ENCODE measurements at regions not wholly inside any gene's neighbourhood (a gene's known extent, or its start where the extent isn't known, plus 50 kb on each side); places are given as distances from the start of the nearest gene placed in this dataset.

DNA sequence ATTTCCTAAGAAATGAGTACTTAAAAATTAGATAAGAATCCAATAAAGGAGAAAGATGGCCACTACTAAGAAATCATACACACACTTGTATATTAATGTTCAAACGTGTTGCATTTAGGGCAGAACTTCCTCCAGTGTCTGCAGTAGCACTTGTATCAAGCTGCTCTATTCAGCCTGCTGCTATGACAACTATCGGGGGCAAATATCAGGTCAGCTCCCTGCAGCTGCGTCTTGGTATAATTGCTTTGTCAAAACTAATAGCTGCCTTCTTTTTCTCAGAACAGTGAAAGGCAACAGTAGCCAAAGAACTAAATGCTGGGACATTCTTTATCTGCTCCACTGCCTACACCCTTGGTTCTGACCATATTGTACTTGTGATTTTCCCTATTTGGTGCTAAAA, 300.7 kb downstream of the NOL4 start:
- Histone ChIP-seq H3K79me2 (ENCODE audit: insufficient read depth, low read depth) (no peaks in the 10 kb centered on the region), H3K9ac (no peak overlapping the region), H3K4me1 (ENCODE audit: low read depth, poor library complexity, severe bottlenecking) (no peaks in the 10 kb centered on the region), H2AFZ (ENCODE audit: low read depth) (no peak overlapping the region), H3K27ac (no peak overlapping the region), H4K20me1 (ENCODE audit: insufficient read depth) (no peaks in the 10 kb centered on the region), H3K4me3 (IDR thresholded peaks at IDR 0.05; ENCODE audit: insufficient read depth, low read depth, low read length) (no peak overlapping the region), H3K27me3 (ENCODE audit: insufficient read depth, low read depth) (no peaks in the 10 kb centered on the region), H3K36me3 (ENCODE audit: insufficient read depth) (no peaks in the 10 kb centered on the region), H3K4me2 (no peak overlapping the region)
- TF ChIP-seq, protein P1, sequence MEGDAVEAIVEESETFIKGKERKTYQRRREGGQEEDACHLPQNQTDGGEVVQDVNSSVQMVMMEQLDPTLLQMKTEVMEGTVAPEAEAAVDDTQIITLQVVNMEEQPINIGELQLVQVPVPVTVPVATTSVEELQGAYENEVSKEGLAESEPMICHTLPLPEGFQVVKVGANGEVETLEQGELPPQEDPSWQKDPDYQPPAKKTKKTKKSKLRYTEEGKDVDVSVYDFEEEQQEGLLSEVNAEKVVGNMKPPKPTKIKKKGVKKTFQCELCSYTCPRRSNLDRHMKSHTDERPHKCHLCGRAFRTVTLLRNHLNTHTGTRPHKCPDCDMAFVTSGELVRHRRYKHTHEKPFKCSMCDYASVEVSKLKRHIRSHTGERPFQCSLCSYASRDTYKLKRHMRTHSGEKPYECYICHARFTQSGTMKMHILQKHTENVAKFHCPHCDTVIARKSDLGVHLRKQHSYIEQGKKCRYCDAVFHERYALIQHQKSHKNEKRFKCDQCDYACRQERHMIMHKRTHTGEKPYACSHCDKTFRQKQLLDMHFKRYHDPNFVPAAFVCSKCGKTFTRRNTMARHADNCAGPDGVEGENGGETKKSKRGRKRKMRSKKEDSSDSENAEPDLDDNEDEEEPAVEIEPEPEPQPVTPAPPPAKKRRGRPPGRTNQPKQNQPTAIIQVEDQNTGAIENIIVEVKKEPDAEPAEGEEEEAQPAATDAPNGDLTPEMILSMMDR (conservative IDR thresholded peaks at IDR 0.05; ENCODE audit: low read depth, low read length), result no peak

DNA sequence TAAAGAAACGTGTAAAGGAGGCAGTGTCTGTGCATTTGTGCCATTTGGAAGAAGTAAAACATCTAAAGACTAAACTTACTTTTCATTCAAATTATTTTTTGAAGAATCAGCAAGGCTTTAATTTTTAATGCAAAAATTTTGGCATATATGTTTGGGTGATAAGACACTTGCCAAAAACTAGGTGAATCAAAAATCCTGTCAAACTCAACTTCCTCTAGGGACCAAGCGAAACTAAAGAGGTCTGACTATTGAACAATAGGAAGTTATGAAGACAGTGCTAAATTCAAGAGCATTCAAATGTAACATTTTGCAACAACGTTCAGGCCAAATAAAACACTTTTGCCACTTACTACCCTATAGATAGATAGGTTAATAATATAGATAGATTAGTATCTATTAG, 306.1 kb downstream of the NOL4 start:
- Histone ChIP-seq H3K36me3 (ENCODE audit: insufficient read depth) (no peaks in the 10 kb centered on the region), H3K79me2 (ENCODE audit: insufficient read depth, low read depth) (no peaks in the 10 kb centered on the region), H3K9ac (no peak overlapping the region), H3K4me2 (no peak overlapping the region), H3K27ac (no peak overlapping the region), H3K4me1 (ENCODE audit: low read depth, poor library complexity, severe bottlenecking) (no peaks in the 10 kb centered on the region), H2AFZ (ENCODE audit: low read depth) (no peak overlapping the region), H3K4me3 (IDR thresholded peaks at IDR 0.05; ENCODE audit: insufficient read depth, low read depth, low read length) (no peak overlapping the region), H3K27me3 (ENCODE audit: insufficient read depth, low read depth) (no peaks in the 10 kb centered on the region), H4K20me1 (ENCODE audit: insufficient read depth) (no peaks in the 10 kb centered on the region)
- TF ChIP-seq, protein P1 (conservative IDR thresholded peaks at IDR 0.05; ENCODE audit: low read depth, low read length), result no peak

DNA sequence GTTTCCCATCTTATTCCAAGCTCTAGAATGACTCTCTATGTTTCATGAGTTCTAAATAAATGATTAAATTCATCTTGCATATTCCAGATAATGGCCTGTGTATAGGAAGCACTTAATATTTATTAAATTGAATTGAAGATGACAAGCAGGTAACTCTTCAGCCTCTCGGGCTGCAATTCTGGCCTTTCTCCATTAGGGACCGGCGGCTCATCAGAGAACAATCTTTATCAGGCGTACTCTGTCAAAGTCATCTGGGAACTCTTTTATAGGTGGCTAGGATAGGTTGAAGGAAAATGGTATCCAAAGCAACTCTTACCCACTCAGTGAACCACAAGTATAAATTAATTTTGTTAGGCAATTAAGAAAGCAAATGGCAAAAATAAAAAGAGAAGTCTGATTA, 308.5 kb downstream of the NOL4 start:
- Histone ChIP-seq H2AFZ (ENCODE audit: low read depth) (no peak overlapping the region), H4K20me1 (ENCODE audit: insufficient read depth) (no peaks in the 10 kb centered on the region), H3K4me1 (ENCODE audit: low read depth, poor library complexity, severe bottlenecking) (no peaks in the 10 kb centered on the region), H3K27me3 (ENCODE audit: insufficient read depth, low read depth) (no peaks in the 10 kb centered on the region), H3K27ac (no peak overlapping the region), H3K36me3 (ENCODE audit: insufficient read depth) (no peaks in the 10 kb centered on the region), H3K4me3 (IDR thresholded peaks at IDR 0.05; ENCODE audit: insufficient read depth, low read depth, low read length) (no peak overlapping the region), H3K4me2 (no peak overlapping the region), H3K9ac (no peak overlapping the region), H3K79me2 (ENCODE audit: insufficient read depth, low read depth) (no peaks in the 10 kb centered on the region)
- TF ChIP-seq, protein P1 (conservative IDR thresholded peaks at IDR 0.05; ENCODE audit: low read depth, low read length), result no peak

DNA sequence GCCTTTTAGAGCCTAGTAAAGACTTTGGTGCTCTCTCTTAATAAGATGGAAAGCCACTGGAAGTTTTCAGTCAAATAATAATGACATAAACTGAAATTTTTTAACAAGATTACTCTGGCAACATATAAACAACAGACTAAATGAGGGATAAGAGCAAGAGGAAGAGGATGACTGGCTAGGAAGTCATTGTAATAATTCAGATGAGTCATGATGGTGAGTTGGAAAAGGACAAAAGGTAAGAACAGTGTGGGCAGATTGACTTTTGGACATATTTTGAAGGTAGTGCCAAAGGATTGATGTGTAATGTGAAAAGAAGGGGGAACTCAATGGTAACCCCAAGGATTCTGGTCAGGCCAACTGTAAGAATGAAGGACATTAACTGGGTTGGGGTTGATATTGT, 310.3 kb downstream of the NOL4 start:
- Histone ChIP-seq H3K4me3 (IDR thresholded peaks at IDR 0.05; ENCODE audit: insufficient read depth, low read depth, low read length) (no peak overlapping the region), H3K4me2 (no peak overlapping the region), H3K27ac (no peak overlapping the region), H4K20me1 (ENCODE audit: insufficient read depth) (no peaks in the 10 kb centered on the region), H3K79me2 (ENCODE audit: insufficient read depth, low read depth) (no peaks in the 10 kb centered on the region), H3K36me3 (ENCODE audit: insufficient read depth) (no peaks in the 10 kb centered on the region), H2AFZ (ENCODE audit: low read depth) (no peak overlapping the region), H3K9ac (no peak overlapping the region), H3K27me3 (ENCODE audit: insufficient read depth, low read depth) (no peaks in the 10 kb centered on the region), H3K4me1 (ENCODE audit: low read depth, poor library complexity, severe bottlenecking) (no peaks in the 10 kb centered on the region)
- TF ChIP-seq, protein P1 (conservative IDR thresholded peaks at IDR 0.05; ENCODE audit: low read depth, low read length), result no peak

DNA sequence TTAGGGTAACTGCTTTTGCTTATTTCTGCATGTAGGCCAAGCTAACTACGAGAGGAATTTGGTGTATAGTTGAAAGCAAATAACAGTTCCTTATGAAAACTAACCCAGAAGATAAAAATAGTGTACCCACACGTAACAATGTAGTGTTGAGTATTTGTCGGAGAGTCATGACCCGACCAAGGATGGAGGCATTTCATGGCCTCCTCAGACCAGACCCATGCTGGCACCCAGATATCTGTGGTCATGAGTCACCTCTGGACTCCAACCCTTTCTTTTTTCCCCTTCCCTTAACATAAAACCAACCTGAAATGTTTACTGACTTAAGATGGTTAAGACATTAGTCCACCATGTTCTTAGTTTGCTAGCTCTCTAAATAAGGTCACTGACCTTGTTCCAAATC, 318.7 kb downstream of the NOL4 start:
- Histone ChIP-seq H2AFZ (ENCODE audit: low read depth) (no peak overlapping the region), H3K9ac (no peak overlapping the region), H3K27ac (no peak overlapping the region), H3K4me1 (ENCODE audit: low read depth, poor library complexity, severe bottlenecking) (no peaks in the 10 kb centered on the region), H4K20me1 (ENCODE audit: insufficient read depth) (no peaks in the 10 kb centered on the region), H3K36me3 (ENCODE audit: insufficient read depth) (no peaks in the 10 kb centered on the region), H3K27me3 (ENCODE audit: insufficient read depth, low read depth) (no peaks in the 10 kb centered on the region), H3K79me2 (ENCODE audit: insufficient read depth, low read depth) (no peaks in the 10 kb centered on the region), H3K4me3 (IDR thresholded peaks at IDR 0.05; ENCODE audit: insufficient read depth, low read depth, low read length) (no peak overlapping the region), H3K4me2 (no peak overlapping the region)
- TF ChIP-seq, protein P1 (conservative IDR thresholded peaks at IDR 0.05; ENCODE audit: low read depth, low read length), result no peak

Measured in KMS-11 (cell line).